ENCODE measurements at regions not wholly inside any gene's neighbourhood (a gene's known extent, or its start where the extent isn't known, plus 50 kb on each side); places are given as distances from the start of the nearest gene placed in this dataset.

- Histone ChIP-seq H3K9me1 (ENCODE audit: insufficient read depth, low read length) (no peaks in the 10 kb centered on the region), H4K5ac (ENCODE audit: low read depth, low read length) (no peak overlapping the region), H3K56ac (ENCODE audit: extremely low read depth, insufficient read depth, low read length) (no peak overlapping the region), H2BK120ac (ENCODE audit: low read depth, low read length) (no peak overlapping the region), H2BK5ac (ENCODE audit: low read depth, low read length, poor library complexity, severe bottlenecking) (no peak overlapping the region), H3K4me1 (ENCODE audit: control insufficient read depth, insufficient read depth, low read length) (no peaks in the 10 kb centered on the region), H2AK9ac (replicated peaks; ENCODE audit: low read depth, low read length, poor library complexity) (no peak overlapping the region), H3K27ac (ENCODE audit: insufficient read depth, low read length) (no peak overlapping the region), H4K8ac (ENCODE audit: low read depth in 2 of 2, low read length in 2 of 2) (no peak overlapping the region), H3K27me3 (ENCODE audit: control insufficient read depth, insufficient read depth, low read length) (no peaks in the 10 kb centered on the region), H3K4me2 (ENCODE audit: low read depth, low read length) (no peak overlapping the region), H2AK5ac (ENCODE audit: low read depth, low read length) (no peak overlapping the region), H3K9ac (ENCODE audit: low read depth, low read length) (no peak overlapping the region), H4K20me1 (ENCODE audit: insufficient read depth, low read length) (no peaks in the 10 kb centered on the region), H3K9me3 (ENCODE audit: control insufficient read depth, insufficient read depth, low read length) (peaks cover 51% of the 10 kb centered on the region), H3K4ac (ENCODE audit: low read depth, low read length) (no peak overlapping the region), H3K14ac (replicated peaks; ENCODE audit: low read depth, low read length) (no peak overlapping the region), H3K18ac (ENCODE audit: low read depth, low read length) (no peak overlapping the region), H3K79me1 (ENCODE audit: low read depth in 1 of 2, low read length in 2 of 2) (no peaks in the 10 kb centered on the region), H3K36me3 (ENCODE audit: control insufficient read depth, insufficient read depth, low read length) (no peaks in the 10 kb centered on the region), H3K23ac (ENCODE audit: low read depth, low read length) (no peak overlapping the region), H2AFZ (replicated peaks; ENCODE audit: low read length, poor library complexity) (no peak overlapping the region), H2BK15ac (ENCODE audit: low read depth, low read length) (no peak overlapping the region), H4K91ac (ENCODE audit: insufficient read depth, low read depth, low read length) (no peak overlapping the region), H3K4me3 (ENCODE audit: insufficient read depth, low read depth, low read length) (no peak overlapping the region), H2BK20ac (ENCODE audit: low read depth, low read length) (no peak overlapping the region)
- no peak for DNase-seq
- ChIA-PET POLR2A (ENCODE audit: unreplicated experiment) (no interaction called here), CTCF (no interaction called here)
- no peak for TF ChIP-seq MXI1 (IDR thresholded peaks at IDR 0.05; ENCODE audit: borderline replicate concordance, low read depth, low read length)
- no peak for TF ChIP-seq FOS (IDR thresholded peaks at IDR 0.05; ENCODE audit: low read depth, low read length)
- TF ChIP-seq CTCF (conservative IDR thresholded peaks at IDR 0.05; ENCODE audit: low read depth, low read length), result no peak
- TF ChIP-seq RFX5 (IDR thresholded peaks at IDR 0.05; ENCODE audit: low read depth, low read length), result no peak
- no peak for TF ChIP-seq BHLHE40 (IDR thresholded peaks at IDR 0.05; ENCODE audit: low read depth, low read length)
- no peak for TF ChIP-seq USF2 (IDR thresholded peaks at IDR 0.05; ENCODE audit: low read depth, low read length)
- no peak for TF ChIP-seq NFE2L2 (IDR thresholded peaks at IDR 0.05; ENCODE audit: low read depth, low read length)
- TF ChIP-seq MAZ (IDR thresholded peaks at IDR 0.05; ENCODE audit: borderline replicate concordance, low read depth, low read length), result no peak
- TF ChIP-seq POLR2A (IDR thresholded peaks at IDR 0.05; ENCODE audit: low read depth, low read length), result no peak
- no peak for TF ChIP-seq CHD1 (IDR thresholded peaks at IDR 0.05; ENCODE audit: low read depth, low read length)
- TF ChIP-seq RAD21 (IDR thresholded peaks at IDR 0.05; ENCODE audit: low read length), result no peak
- TF ChIP-seq RCOR1 (IDR thresholded peaks at IDR 0.05; ENCODE audit: insufficient replicate concordance, low read length), result no peak
- no peak for TF ChIP-seq SMC3 (IDR thresholded peaks at IDR 0.05; ENCODE audit: low read depth, low read length)
- no peak for TF ChIP-seq MAFK (IDR thresholded peaks at IDR 0.05; ENCODE audit: low read depth, low read length)
- no peak for TF ChIP-seq CEBPB (IDR thresholded peaks at IDR 0.05; ENCODE audit: low read depth, low read length)
- no peak for TF ChIP-seq ELK1 (IDR thresholded peaks at IDR 0.05; ENCODE audit: borderline replicate concordance, low read depth, low read length)
- no peak for ATAC-seq (ENCODE audit: low read depth)
- dilution Hi-C loops (cut with HindIII; ENCODE audit: low sequenced_read_pairs, unreplicated experiment) (no loop called here), in situ Hi-C loops (cut with MboI; ENCODE audit: low sequenced_read_pairs) (no loop called here), intact Hi-C loops (cut with micrococcal nuclease) (no loop called here)
- BruUV-seq (replicated peaks), result no TSS peak
- no CpG with 5 or more reads among the region's 7 CpGs for WGBS, 2 experiments (ENCODE audit: extremely low coverage in 2 of 2, insufficient read length in 1 of 2)
Observed at GRCh38 chr2:2756886-2757285, 425.8 kb upstream of the MYT1L start.
